ENCODE measurements at regions not wholly inside any gene's neighbourhood (a gene's known extent, or its start where the extent isn't known, plus 50 kb on each side); places are given as distances from the start of the nearest gene placed in this dataset.

DNA sequence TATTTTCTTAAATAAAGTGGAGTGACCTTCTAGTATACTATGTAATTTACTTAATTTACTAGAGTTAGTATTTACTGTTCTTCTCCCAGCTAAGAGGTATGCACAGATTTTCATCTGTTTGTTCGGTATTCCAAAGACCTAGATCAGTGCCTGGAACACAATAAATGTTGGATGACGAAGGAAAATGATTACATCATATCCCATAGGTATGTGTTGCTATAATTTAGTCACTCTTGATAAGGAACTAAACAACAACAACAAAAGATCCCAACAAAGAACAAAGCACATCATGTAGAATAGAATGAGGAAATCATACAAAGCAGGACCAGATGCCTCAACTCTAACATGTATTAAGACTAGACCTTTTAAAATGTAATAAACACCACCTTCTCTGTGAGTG lies 89.6 kb upstream of the ADGRF1 start:
- H2AFZ ChIP-seq (ENCODE audit: low read length): no peak overlapping the region
- H3F3A ChIP-seq (ENCODE audit: insufficient read depth, low read length): no peaks in the 10 kb centered on the region
- H3K36me3 ChIP-seq (ENCODE audit: insufficient read depth, low read length): no peaks in the 10 kb centered on the region
- TF ChIP-seq CTCF (IDR thresholded peaks at IDR 0.05; ENCODE audit: low read length) (no peak), EZH2 (IDR thresholded peaks at IDR 0.05; ENCODE audit: borderline replicate concordance, low read length) (no peak)
- no peaks in the 10 kb centered on the region for H3K27me3 ChIP-seq (ENCODE audit: insufficient read depth, low read length)
- H3K79me2 ChIP-seq (ENCODE audit: insufficient read depth, low read length): no peaks in the 10 kb centered on the region
- no peaks in the 10 kb centered on the region for H3K4me1 ChIP-seq (ENCODE audit: insufficient read depth, low read length, severe bottlenecking)
- H3K4me3 ChIP-seq (ENCODE audit: low read depth, low read length, poor library complexity, severe bottlenecking): no peak overlapping the region
- H3K4me2 ChIP-seq (ENCODE audit: low read length): no peak overlapping the region
- no peaks in the 10 kb centered on the region for H3K9me3 ChIP-seq (ENCODE audit: low read length)
- no peak overlapping the region for H3K9ac ChIP-seq (ENCODE audit: low read length)
- H3K9me2 ChIP-seq (ENCODE audit: low read depth, low read length): no peaks in the 10 kb centered on the region
- H4K20me1 ChIP-seq (ENCODE audit: insufficient read depth, low read length): no peaks in the 10 kb centered on the region
- H3K27ac ChIP-seq (ENCODE audit: low read depth, low read length, poor library complexity, severe bottlenecking): no peak overlapping the region

GRCh38 chr6:47130086-47130485 lies 88.0 kb upstream of the ADGRF1 start:
- Histone ChIP-seq H3K27ac (ENCODE audit: low read depth, low read length, poor library complexity, severe bottlenecking) (no peak overlapping the region), H3K4me2 (ENCODE audit: low read length) (no peak overlapping the region), H3F3A (ENCODE audit: insufficient read depth, low read length) (no peaks in the 10 kb centered on the region), H3K27me3 (ENCODE audit: insufficient read depth, low read length) (no peaks in the 10 kb centered on the region), H3K36me3 (ENCODE audit: insufficient read depth, low read length) (no peaks in the 10 kb centered on the region), H3K9me2 (ENCODE audit: low read depth, low read length) (no peaks in the 10 kb centered on the region), H4K20me1 (ENCODE audit: insufficient read depth, low read length) (no peaks in the 10 kb centered on the region), H3K79me2 (ENCODE audit: insufficient read depth, low read length) (no peaks in the 10 kb centered on the region), H2AFZ (ENCODE audit: low read length) (no peak overlapping the region), H3K4me3 (ENCODE audit: low read depth, low read length, poor library complexity, severe bottlenecking) (no peak overlapping the region), H3K9ac (ENCODE audit: low read length) (no peak overlapping the region), H3K4me1 (ENCODE audit: insufficient read depth, low read length, severe bottlenecking) (no peaks in the 10 kb centered on the region), H3K9me3 (ENCODE audit: low read length) (no peaks in the 10 kb centered on the region)
- TF ChIP-seq CTCF (IDR thresholded peaks at IDR 0.05; ENCODE audit: low read length) (no peak), EZH2 (IDR thresholded peaks at IDR 0.05; ENCODE audit: borderline replicate concordance, low read length) (no peak)

DNA sequence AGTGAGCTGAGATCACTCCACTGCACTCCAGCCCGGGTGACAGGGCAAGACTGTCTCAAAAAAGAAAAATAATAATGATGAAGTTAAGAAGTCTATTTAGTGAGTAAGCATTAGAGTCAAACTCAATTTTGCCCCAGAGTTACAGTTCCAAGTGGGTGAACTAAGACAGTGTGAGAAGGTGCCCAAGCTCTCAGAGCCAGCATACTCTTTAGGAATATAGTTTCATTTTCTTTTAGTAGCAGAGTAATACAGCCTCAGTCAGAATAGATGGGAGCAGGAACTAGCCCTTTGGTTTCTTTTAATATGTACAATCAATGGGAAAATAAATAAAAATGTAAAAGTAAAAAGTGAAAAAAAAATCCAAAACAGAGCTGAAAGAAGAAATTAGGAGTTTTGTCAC lies 87.0 kb upstream of the ADGRF1 start:
- no peaks in the 10 kb centered on the region for H3K27me3 ChIP-seq (ENCODE audit: insufficient read depth, low read length)
- H3K9me2 ChIP-seq (ENCODE audit: low read depth, low read length): no peaks in the 10 kb centered on the region
- no peaks in the 10 kb centered on the region for H4K20me1 ChIP-seq (ENCODE audit: insufficient read depth, low read length)
- no peaks in the 10 kb centered on the region for H3F3A ChIP-seq (ENCODE audit: insufficient read depth, low read length)
- no peak overlapping the region for H3K4me3 ChIP-seq (ENCODE audit: low read depth, low read length, poor library complexity, severe bottlenecking)
- H3K79me2 ChIP-seq (ENCODE audit: insufficient read depth, low read length): no peaks in the 10 kb centered on the region
- H2AFZ ChIP-seq (ENCODE audit: low read length): no peak overlapping the region
- H3K9me3 ChIP-seq (ENCODE audit: low read length): no peaks in the 10 kb centered on the region
- H3K27ac ChIP-seq (ENCODE audit: low read depth, low read length, poor library complexity, severe bottlenecking): no peak overlapping the region
- no peaks in the 10 kb centered on the region for H3K4me1 ChIP-seq (ENCODE audit: insufficient read depth, low read length, severe bottlenecking)
- no peak overlapping the region for H3K9ac ChIP-seq (ENCODE audit: low read length)
- H3K4me2 ChIP-seq (ENCODE audit: low read length): no peak overlapping the region
- no peaks in the 10 kb centered on the region for H3K36me3 ChIP-seq (ENCODE audit: insufficient read depth, low read length)
- TF ChIP-seq EZH2 (IDR thresholded peaks at IDR 0.05; ENCODE audit: borderline replicate concordance, low read length): no peak
- no peak for TF ChIP-seq CTCF (IDR thresholded peaks at IDR 0.05; ENCODE audit: low read length)
